GM23338 (cell line): ENCODE measurements at regions not wholly inside any gene's neighbourhood (a gene's known extent, or its start where the extent isn't known, plus 50 kb on each side); places are given as distances from the start of the nearest gene placed in this dataset.

ENCODE experiments used
- ATAC-seq: fragments of 200-7000 bp; cut with Tn5 transposase; 3 replicates; pipeline ENCODE4 v1.9.1; 2020
- DNase-seq: peaks from one replicate; pipeline ENCODE4 v3.0.0-alpha.2; 2015; ENCODE audit warnings: low spot score
- H2AFZ ChIP-seq: fragments of 200-600 bp; sonication (generic); 2 replicates; pipeline ENCODE4 v1.8.0; 2016; ENCODE audit warnings: antibody characterized with exemption, mild to moderate bottlenecking, moderate library complexity
- H3F3A ChIP-seq: fragments of 200-600 bp; sonication (generic); replicated peaks from 2 replicates; pipeline ENCODE4 v1.8.0; 2017; ENCODE audit warnings: antibody characterized with exemption, mixed run types, low read depth
- H3K27ac ChIP-seq: fragments of 200-600 bp; sonication (generic); 2 replicates; pipeline ENCODE4 v1.6.1; 2016; ENCODE audit warnings: low read depth
- H3K27me3 ChIP-seq: fragments of 200-600 bp; sonication (generic); 2 replicates; pipeline ENCODE4 v1.8.0; 2016; ENCODE audit warnings: mild to moderate bottlenecking, mixed run types, moderate library complexity; ENCODE audit not compliant: insufficient read depth
- H3K36me3 ChIP-seq: fragments of 200-600 bp; sonication (generic); 2 replicates; pipeline ENCODE4 v1.8.0; 2016; ENCODE audit warnings: mild to moderate bottlenecking; ENCODE audit not compliant: insufficient read depth
- H3K4me1 ChIP-seq: fragments of 200-600 bp; sonication (generic); 2 replicates; pipeline ENCODE4 v1.8.0; 2016; ENCODE audit warnings: mild to moderate bottlenecking, moderate library complexity; ENCODE audit not compliant: insufficient read depth
- H3K4me2 ChIP-seq: fragments of 200-600 bp; sonication (generic); 2 replicates; pipeline ENCODE4 v1.7.1; 2017; ENCODE audit warnings: mixed run types
- H3K4me3 ChIP-seq: fragments of 200-600 bp; sonication (generic); 2 replicates; pipeline ENCODE4 v1.6.1; 2016; ENCODE audit warnings: mixed run types
- H3K79me2 ChIP-seq: fragments of 200-600 bp; sonication (generic); replicated peaks from 2 replicates; pipeline ENCODE4 v1.8.0; 2017; ENCODE audit warnings: mild to moderate bottlenecking; ENCODE audit not compliant: insufficient read depth
- H3K9me2 ChIP-seq: fragments of 200-600 bp; sonication (generic); 2 replicates; pipeline ENCODE4 v1.8.0; 2017; ENCODE audit not compliant: insufficient read depth
- H4K20me1 ChIP-seq: fragments of 200-600 bp; sonication (generic); replicated peaks from 2 replicates; pipeline ENCODE4 v1.8.0; 2017; ENCODE audit warnings: mild to moderate bottlenecking; ENCODE audit not compliant: insufficient read depth
- H3K27ac Mint-ChIP-seq: 2 replicates; pipeline ENCODE4 v1.8.0; 2020; ENCODE audit warnings: inconsistent platforms, mild to moderate bottlenecking, moderate library complexity, mixed read lengths
- H3K27me3 Mint-ChIP-seq: 3 replicates; pipeline ENCODE4 v1.8.0; 2022; ENCODE audit warnings: low read depth, mild to moderate bottlenecking, moderate library complexity, mixed read lengths, inconsistent platforms; ENCODE audit not compliant: insufficient read depth, poor library complexity
- H3K36me3 Mint-ChIP-seq: 3 replicates; pipeline ENCODE4 v1.8.0; 2021; ENCODE audit warnings: low read depth, mild to moderate bottlenecking, inconsistent platforms, moderate library complexity, mixed read lengths
- H3K4me1 Mint-ChIP-seq: 3 replicates; pipeline ENCODE4 v1.8.0; 2020; ENCODE audit warnings: mild to moderate bottlenecking, inconsistent platforms, mixed read lengths
- H3K4me3 Mint-ChIP-seq: 3 replicates; pipeline ENCODE4 v1.8.0; 2021; ENCODE audit warnings: moderate library complexity, mild to moderate bottlenecking, inconsistent platforms, mixed read lengths
- H3K9me3 Mint-ChIP-seq: 3 replicates; pipeline ENCODE4 v1.8.0; 2020; ENCODE audit warnings: moderate library complexity, mild to moderate bottlenecking, inconsistent platforms, mixed read lengths
- CREB1 ChIP-seq: fragments of 250-450 bp; sonication (Bioruptor Pico); IDR thresholded peaks from 2 replicates; pipeline ENCODE4 v1.5.0; 2020; ENCODE audit warnings: low read depth, mild to moderate bottlenecking, moderate library complexity
- EZH2 ChIP-seq: fragments of 200-600 bp; sonication (generic); IDR thresholded peaks from one replicate; pipeline ENCODE4 v1.8.0; 2017; ENCODE audit warnings: antibody characterized with exemption, mild to moderate bottlenecking, low read depth; ENCODE audit not compliant: unreplicated experiment
- JUNB ChIP-seq: IDR thresholded peaks from one replicate; pipeline ENCODE4 v1.6.1; 2016; ENCODE audit warnings: antibody characterized with exemption; ENCODE audit not compliant: unreplicated experiment
- NANOG ChIP-seq: IDR thresholded peaks from 2 replicates; pipeline ENCODE4 v1.6.1; 2016; ENCODE audit warnings: antibody characterized with exemption, borderline replicate concordance
- POLR2AphosphoS5 ChIP-seq: IDR thresholded peaks from 2 replicates; pipeline ENCODE4 v1.6.1; 2016; ENCODE audit warnings: antibody characterized with exemption, low read depth
- ZNF114 ChIP-seq: fragments of 250-450 bp; sonication (Bioruptor Pico); IDR thresholded peaks from 2 replicates; pipeline ENCODE4 v1.5.0; 2020; ENCODE audit warnings: mild to moderate bottlenecking, moderate library complexity
- ZNF331 ChIP-seq: fragments of 250-450 bp; sonication (Bioruptor Pico); IDR thresholded peaks from 2 replicates; pipeline ENCODE4 v1.5.0; 2020; ENCODE audit warnings: low read depth, mild to moderate bottlenecking, moderate library complexity
- TF ChIP-seq, protein P1 (sequence below): IDR thresholded peaks from one replicate; pipeline ENCODE4 v1.6.1; 2018; ENCODE audit warnings: antibody characterized with exemption; ENCODE audit not compliant: unreplicated experiment
- TF ChIP-seq, protein P2 (sequence below): fragments of 250-450 bp; sonication (Bioruptor Pico); IDR thresholded peaks from 2 replicates; pipeline ENCODE4 v1.5.0; 2020; ENCODE audit warnings: mild to moderate bottlenecking, moderate library complexity
- TF ChIP-seq, protein P3 (sequence below), 2 experiments: fragments of 200-600 bp in 1 of 2; sonication (generic) in 1 of 2; conservative IDR thresholded peaks; 2 replicates each; pipeline versions ENCODE4 v1.5.1 to v1.6.1; 2016 to 2017; ENCODE audit warnings: antibody characterized with exemption in 2 of 2, low read depth in 2 of 2, mild to moderate bottlenecking in 2 of 2, moderate library complexity in 1 of 2

DNA sequence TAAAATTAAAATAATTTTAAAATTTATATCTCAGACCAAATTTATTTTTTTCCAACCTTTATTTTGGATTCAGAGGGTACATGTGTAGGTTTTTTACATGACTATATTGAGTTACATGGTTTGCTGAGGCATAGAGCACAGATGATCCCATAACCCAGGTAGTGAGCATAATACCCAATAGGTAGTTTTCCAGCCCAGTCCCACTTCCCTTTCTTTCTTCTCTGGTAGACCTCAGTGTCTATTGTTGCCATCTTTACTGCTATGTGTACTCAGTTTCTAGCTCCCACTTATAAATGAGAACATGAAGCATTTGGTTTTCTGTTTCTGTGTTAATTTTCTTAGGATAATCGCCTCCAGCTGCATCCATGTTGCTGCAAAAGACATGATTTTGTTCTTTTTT lies 338.1 kb downstream of the EFHB start:
- no peaks in the 10 kb centered on the region for H3K36me3 ChIP-seq
- no peak overlapping the region for H3K4me3 Mint-ChIP-seq
- no peaks in the 10 kb centered on the region for H3K4me1 ChIP-seq
- H3K9me2 ChIP-seq = 0 out of 2 replicates have a peak, but pooled peaks cover 3% of the 10 kb centered on the region
- H3K27ac Mint-ChIP-seq = no peak overlapping the region
- no peak overlapping the region for H3K4me2 ChIP-seq
- no peak overlapping the region for H3K4me3 ChIP-seq
- H4K20me1 ChIP-seq = no peaks in the 10 kb centered on the region
- ATAC-seq (no peak), DNase-seq (no peak)
- no peaks in the 10 kb centered on the region for H3K27me3 ChIP-seq
- no peak overlapping the region for H3K27ac ChIP-seq
- no peaks in the 10 kb centered on the region for H3K27me3 Mint-ChIP-seq
- H3K4me1 Mint-ChIP-seq = no peaks in the 10 kb centered on the region
- H3K79me2 ChIP-seq = no peaks in the 10 kb centered on the region
- TF ChIP-seq ZNF114 (CRISPR knock-in tag) (no peak), ZNF331 (CRISPR knock-in tag) (no peak), CREB1 (CRISPR knock-in tag) (no peak), EZH2 (no peak), POLR2AphosphoS5 (no peak), JUNB (no peak), NANOG (no peak)
- TF ChIP-seq, protein P1, sequence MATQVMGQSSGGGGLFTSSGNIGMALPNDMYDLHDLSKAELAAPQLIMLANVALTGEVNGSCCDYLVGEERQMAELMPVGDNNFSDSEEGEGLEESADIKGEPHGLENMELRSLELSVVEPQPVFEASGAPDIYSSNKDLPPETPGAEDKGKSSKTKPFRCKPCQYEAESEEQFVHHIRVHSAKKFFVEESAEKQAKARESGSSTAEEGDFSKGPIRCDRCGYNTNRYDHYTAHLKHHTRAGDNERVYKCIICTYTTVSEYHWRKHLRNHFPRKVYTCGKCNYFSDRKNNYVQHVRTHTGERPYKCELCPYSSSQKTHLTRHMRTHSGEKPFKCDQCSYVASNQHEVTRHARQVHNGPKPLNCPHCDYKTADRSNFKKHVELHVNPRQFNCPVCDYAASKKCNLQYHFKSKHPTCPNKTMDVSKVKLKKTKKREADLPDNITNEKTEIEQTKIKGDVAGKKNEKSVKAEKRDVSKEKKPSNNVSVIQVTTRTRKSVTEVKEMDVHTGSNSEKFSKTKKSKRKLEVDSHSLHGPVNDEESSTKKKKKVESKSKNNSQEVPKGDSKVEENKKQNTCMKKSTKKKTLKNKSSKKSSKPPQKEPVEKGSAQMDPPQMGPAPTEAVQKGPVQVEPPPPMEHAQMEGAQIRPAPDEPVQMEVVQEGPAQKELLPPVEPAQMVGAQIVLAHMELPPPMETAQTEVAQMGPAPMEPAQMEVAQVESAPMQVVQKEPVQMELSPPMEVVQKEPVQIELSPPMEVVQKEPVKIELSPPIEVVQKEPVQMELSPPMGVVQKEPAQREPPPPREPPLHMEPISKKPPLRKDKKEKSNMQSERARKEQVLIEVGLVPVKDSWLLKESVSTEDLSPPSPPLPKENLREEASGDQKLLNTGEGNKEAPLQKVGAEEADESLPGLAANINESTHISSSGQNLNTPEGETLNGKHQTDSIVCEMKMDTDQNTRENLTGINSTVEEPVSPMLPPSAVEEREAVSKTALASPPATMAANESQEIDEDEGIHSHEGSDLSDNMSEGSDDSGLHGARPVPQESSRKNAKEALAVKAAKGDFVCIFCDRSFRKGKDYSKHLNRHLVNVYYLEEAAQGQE = no peak
- TF ChIP-seq, protein P2, sequence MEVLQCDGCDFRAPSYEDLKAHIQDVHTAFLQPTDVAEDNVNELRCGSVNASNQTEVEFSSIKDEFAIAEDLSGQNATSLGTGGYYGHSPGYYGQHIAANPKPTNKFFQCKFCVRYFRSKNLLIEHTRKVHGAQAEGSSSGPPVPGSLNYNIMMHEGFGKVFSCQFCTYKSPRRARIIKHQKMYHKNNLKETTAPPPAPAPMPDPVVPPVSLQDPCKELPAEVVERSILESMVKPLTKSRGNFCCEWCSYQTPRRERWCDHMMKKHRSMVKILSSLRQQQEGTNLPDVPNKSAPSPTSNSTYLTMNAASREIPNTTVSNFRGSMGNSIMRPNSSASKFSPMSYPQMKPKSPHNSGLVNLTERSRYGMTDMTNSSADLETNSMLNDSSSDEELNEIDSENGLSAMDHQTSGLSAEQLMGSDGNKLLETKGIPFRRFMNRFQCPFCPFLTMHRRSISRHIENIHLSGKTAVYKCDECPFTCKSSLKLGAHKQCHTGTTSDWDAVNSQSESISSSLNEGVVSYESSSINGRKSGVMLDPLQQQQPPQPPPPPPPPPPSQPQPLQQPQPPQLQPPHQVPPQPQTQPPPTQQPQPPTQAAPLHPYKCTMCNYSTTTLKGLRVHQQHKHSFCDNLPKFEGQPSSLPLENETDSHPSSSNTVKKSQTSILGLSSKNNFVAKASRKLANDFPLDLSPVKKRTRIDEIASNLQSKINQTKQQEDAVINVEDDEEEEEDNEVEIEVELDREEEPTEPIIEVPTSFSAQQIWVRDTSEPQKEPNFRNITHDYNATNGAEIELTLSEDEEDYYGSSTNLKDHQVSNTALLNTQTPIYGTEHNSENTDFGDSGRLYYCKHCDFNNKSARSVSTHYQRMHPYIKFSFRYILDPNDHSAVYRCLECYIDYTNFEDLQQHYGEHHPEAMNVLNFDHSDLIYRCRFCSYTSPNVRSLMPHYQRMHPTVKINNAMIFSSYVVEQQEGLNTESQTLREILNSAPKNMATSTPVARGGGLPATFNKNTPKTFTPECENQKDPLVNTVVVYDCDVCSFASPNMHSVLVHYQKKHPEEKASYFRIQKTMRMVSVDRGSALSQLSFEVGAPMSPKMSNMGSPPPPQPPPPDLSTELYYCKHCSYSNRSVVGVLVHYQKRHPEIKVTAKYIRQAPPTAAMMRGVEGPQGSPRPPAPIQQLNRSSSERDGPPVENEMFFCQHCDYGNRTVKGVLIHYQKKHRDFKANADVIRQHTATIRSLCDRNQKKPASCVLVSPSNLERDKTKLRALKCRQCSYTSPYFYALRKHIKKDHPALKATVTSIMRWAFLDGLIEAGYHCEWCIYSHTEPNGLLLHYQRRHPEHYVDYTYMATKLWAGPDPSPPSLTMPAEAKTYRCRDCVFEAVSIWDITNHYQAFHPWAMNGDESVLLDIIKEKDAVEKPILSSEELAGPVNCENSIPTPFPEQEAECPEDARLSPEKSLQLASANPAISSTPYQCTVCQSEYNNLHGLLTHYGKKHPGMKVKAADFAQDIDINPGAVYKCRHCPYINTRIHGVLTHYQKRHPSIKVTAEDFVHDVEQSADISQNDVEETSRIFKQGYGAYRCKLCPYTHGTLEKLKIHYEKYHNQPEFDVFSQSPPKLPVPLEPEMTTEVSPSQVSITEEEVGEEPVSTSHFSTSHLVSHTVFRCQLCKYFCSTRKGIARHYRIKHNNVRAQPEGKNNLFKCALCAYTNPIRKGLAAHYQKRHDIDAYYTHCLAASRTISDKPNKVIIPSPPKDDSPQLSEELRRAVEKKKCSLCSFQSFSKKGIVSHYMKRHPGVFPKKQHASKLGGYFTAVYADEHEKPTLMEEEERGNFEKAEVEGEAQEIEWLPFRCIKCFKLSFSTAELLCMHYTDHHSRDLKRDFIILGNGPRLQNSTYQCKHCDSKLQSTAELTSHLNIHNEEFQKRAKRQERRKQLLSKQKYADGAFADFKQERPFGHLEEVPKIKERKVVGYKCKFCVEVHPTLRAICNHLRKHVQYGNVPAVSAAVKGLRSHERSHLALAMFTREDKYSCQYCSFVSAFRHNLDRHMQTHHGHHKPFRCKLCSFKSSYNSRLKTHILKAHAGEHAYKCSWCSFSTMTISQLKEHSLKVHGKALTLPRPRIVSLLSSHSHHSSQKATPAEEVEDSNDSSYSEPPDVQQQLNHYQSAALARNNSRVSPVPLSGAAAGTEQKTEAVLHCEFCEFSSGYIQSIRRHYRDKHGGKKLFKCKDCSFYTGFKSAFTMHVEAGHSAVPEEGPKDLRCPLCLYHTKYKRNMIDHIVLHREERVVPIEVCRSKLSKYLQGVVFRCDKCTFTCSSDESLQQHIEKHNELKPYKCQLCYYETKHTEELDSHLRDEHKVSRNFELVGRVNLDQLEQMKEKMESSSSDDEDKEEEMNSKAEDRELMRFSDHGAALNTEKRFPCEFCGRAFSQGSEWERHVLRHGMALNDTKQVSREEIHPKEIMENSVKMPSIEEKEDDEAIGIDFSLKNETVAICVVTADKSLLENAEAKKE (CRISPR knock-in tag) = no peak
- TF ChIP-seq, protein P3, sequence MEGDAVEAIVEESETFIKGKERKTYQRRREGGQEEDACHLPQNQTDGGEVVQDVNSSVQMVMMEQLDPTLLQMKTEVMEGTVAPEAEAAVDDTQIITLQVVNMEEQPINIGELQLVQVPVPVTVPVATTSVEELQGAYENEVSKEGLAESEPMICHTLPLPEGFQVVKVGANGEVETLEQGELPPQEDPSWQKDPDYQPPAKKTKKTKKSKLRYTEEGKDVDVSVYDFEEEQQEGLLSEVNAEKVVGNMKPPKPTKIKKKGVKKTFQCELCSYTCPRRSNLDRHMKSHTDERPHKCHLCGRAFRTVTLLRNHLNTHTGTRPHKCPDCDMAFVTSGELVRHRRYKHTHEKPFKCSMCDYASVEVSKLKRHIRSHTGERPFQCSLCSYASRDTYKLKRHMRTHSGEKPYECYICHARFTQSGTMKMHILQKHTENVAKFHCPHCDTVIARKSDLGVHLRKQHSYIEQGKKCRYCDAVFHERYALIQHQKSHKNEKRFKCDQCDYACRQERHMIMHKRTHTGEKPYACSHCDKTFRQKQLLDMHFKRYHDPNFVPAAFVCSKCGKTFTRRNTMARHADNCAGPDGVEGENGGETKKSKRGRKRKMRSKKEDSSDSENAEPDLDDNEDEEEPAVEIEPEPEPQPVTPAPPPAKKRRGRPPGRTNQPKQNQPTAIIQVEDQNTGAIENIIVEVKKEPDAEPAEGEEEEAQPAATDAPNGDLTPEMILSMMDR (conservative IDR thresholded peaks at IDR 0.05; ENCODE audit: low read depth in 2 of 2) = no peak
- H3F3A ChIP-seq = no peaks in the 10 kb centered on the region
- H3K9me3 Mint-ChIP-seq = peaks cover 5% of the 10 kb centered on the region; the same call in 1 of the 3 replicates
- H3K36me3 Mint-ChIP-seq = no peaks in the 10 kb centered on the region
- no peak overlapping the region for H2AFZ ChIP-seq
